GM18907 (cell line): ENCODE measurements at regions not wholly inside any gene's neighbourhood (a gene's known extent, or its start where the extent isn't known, plus 50 kb on each side); places are given as distances from the start of the nearest gene placed in this dataset.
"Not testable (repeated sequence)": the region's sequence is repeated elsewhere in the genome, so short reads cannot be mapped to it uniquely, and the experiment has no call there.

Source experiments
- ATAC-seq: cut with Tn5 transposase; IDR thresholded peaks from one replicate; pipeline ENCODE4 v1.9.1; 2021; ENCODE audit warnings: mild to moderate bottlenecking, moderate library complexity; ENCODE audit not compliant: unreplicated experiment

DNA sequence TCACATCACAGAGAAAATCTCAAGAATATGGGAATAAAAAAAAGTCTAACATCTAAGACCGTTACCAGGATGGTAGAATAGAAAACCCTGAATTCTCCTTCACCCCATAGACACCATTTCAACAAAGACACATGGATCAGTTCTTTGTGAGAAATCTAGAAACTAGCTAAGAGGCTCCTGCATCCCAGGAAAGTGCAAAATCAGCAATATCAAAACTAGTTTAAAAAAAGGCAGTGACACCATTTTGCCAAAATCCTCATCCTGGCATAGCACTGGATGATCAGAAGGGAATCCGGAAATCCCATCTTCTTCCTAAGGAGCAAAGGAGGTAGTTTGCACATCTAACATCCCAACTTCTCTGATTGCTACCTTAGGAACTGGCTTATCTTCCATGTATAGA, 88.9 kb upstream of the MAGEE2 start:
- ATAC-seq: no peak

DNA sequence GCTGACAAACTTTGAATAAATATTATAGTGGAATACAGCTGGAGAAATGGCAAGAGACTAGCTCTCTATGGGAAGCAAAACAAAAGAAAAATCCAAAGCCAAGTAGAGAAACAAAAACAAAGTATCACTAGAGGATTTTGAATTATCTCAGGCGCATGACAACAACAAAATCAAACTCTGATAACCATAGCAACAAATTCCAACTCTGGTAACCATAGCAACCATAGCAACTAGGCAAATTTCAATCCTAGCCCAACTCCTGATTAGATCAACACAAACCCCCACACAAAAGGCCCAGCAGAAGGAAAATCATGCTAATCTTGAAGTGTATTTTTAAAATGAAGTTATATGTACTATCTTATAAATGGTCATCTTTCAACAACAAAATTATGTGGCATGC, 98.4 kb upstream of the MAGEE2 start:
- ATAC-seq: no peak

DNA sequence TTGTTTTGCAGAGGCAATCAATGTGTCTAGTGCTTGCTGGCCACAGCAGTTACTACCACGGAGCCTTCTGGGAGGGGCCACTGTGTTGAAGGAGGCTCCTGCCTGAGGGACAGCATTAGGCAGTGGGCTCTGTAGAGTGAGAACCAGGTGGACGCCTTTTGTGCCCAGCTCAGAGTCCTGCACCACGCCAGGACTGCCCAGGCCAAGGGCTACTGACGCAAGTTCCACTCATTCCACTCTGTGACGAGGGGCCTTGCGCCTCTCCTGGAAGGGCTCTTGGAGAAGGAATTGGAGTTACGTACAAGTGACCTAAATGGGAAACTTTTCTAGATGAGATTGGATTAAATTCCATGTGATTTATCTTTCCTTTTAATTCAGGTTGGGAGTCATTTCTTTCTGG, 102.8 kb upstream of the MAGEE2 start:
- no peak for ATAC-seq

DNA sequence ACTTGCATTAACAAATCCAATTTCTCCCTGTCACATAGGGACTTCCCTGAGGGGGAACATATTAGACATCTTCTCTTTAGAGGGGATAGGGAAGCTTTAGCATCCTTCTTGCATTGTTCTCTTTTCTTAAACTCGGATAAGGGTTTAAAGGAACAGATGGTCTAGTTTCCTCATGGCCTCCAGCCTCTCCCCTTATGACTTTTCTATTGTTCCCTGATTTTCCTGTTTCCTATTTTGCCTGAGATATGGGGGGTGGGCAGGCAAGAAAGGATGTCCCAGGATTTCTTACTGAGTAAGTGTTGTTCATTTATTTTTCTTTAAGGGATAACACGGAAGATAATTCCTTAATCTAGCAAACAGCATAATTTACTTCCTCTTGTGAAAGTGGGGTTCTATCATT, 107.7 kb upstream of the MAGEE2 start:
- no peak for ATAC-seq

DNA sequence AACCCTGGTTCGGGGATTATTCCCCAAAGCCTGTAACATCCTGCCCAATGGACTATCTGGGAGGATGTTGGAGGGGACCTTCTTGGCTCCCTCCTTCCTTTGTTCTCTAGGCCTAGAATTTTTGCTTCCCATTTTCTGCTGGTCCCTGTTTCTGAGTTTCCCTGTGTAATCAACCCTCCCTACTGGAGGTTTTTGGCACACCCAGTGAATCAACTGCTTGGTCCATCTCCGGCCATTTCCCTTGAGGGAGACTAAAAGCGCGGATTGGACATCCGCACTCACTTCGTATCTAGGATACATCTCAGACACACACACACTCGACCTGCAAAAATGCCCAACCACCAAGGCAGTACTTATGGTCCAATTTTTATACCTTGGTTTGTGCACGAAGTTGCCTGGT, 108.2 kb upstream of the MAGEE2 start:
- ATAC-seq: no peak

DNA sequence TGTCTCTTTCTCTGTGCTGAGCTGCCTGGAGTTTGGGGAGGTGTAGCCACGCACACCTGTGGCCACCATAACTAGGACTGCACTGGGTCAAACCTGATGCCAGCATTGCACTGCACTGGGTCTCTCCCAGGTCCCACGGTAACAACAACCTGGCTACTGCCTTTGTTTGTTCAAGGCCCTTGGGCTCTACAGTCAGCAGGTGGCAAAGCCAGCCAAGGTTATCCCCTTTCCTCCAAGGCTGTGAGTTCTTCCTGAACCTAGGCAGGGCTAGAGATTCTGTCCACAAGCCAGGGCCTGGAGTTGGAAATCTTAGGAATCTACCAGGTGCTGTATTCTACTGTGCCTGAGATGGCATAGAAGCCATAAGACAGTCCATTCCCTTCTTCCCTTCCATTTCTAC, 126.7 kb upstream of the MAGEE2 start:
- ATAC-seq: no peak

DNA sequence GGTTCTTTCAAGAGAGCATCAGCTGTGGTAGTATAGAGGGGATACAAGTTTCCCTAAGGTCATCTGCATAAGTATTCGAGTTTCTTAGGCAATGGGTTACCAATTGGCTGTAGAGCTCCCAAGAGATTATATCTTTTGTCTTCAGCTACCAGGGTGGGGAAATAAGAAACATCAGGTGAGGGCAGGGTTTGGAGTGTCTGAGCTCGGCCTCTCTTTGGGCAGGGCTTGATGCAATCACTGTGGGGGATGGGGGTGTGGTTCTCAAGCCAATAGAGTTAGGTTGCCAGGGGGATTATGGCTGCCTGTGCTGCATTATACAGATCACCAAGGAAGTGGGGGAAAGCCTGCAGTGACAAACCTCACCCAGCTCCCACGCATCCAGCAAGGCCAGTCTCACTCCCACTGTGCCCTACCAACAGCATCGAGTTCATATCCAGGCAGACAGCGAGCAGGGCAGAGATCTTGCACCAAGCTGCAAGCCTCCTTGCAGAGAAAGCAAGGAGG, 172.1 kb upstream of the MAGEE2 start:
- no peak for ATAC-seq

DNA sequence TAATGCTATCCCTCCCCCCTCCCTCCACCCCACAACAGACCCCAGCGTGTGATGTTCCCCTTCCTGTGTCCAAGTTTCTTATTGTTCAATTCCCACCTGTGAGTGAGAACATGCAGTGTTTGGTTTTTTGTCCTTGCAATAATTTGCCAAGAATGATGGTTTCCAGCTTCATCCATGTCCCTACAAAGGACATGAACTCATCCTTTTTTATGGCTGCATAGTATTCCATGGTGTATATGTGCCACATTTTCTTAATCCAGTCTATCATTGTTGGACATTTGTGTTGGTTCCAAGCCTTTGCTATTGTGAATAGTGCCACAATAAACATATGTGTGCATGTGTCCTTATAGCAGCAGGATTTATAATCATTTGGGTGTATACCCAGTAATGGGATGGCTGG, 176.3 kb upstream of the MAGEE2 start:
- ATAC-seq: not testable (repeated sequence)

DNA sequence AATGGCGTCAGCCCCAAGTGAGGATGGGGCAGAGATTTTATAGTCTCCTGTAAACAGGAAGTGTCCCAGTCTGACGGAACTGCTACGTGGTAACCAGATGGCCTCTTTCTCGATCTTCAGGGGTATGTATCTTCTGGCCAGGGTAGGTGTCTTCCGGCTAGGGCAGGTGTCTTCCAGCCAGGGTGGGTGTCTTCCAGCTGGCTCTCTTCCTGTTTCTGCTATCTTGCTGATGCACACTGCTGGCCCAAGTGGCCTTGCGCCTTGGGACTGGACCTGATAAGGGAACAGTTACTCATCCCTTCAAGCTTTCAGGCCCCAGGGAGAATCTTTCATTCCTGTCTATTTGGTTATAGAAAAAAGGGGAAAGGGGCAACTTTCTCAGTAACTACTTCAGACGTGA, 178.7 kb upstream of the MAGEE2 start:
- no peak for ATAC-seq

DNA sequence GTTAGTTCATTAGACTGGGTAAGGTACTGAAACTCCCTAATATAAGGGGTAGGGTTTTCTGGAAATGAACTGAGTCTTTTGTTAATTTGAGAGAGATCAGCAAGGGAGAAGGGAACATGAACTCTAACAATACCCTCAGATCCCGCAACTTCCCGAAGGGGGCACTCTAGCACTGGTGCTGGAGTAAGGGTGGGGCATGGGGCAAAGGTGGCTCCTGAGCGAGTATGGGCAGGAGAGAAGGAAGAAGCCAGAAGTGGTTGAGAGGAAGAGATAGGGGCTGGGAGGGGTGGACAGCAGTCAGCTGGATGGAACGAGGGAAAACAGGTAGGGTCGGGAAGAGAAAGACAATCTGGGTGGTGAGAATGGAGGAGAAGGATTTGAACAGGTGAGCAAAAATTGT, 183.2 kb upstream of the MAGEE2 start:
- ATAC-seq: no peak

DNA sequence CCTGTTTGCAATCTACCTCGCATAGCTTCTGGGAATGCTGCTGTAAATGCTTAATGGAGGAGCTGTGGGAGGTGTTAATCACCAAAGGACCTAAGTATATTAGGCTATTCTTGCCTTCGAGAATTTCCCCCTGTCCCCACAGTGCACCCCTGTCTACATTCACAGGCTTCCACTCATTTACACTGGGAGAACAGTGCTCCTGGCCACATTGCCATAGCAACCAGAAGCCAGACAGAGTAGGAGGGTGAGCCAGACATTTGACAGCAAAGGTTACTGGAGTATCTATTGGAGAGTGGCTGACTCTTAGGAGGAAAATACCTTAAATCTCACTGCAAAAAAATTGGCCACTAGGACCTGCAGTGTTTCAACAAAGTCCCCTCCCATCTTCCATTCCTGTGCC, 185.9 kb upstream of the PBDC1 start:
- no peak for ATAC-seq

DNA sequence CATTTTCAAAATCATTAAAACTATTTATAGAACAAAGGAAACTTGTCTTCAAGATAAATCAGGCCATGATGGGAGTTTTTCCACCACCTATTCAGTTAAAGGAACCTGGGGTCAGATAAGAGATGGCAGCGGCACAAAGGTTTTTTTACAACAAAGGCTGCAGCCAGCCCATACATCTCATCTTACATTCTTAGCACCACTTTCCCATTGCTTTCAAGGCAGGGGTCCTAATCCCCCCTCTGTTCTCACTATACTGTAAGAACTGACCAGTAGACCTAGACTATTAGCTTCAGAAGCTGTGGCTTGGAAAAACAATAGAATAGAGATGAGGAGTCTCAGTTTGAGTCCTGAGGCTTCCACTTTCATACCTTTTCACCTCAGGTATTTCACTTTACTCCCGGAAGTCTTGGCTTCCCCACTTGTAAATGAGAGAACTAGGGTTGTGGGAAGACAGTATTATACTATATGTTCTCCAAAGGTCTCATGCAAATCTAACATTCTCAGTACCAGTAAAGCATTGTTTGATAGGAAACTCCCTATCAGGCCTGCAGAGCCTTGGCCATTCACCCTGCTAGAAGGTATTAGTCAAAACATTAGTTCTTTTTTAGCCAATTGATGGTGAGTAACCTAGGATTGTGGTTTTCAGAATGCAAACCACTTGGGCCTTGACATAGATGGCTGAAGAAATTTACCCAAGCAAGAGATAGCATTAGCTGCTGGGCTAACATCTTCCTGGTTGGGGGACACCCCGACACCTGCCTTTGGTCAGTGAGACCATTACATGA, 182.9 kb upstream of the PBDC1 start:
- peak; percentile 91 for ATAC-seq

DNA sequence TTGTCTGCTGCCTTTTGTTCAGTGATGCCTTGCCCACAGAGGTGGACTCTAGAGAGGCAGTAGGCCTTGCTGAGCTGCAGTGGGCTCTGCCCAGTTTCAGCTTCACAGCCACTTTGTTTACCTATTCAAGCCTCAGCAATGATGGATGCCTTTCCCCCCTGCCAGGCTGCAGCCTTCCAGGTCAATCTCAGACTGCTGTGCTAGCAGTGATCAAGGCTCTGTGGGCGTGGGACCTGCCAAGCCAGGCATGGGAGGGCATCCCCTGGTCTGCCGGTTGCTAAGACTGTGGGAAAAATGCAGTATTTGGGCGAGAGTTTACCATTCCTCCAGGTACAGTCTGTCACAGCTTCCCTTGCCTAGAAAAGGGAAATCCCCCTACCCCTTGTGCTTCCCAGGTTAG, 175.2 kb upstream of the PBDC1 start:
- no peak for ATAC-seq

DNA sequence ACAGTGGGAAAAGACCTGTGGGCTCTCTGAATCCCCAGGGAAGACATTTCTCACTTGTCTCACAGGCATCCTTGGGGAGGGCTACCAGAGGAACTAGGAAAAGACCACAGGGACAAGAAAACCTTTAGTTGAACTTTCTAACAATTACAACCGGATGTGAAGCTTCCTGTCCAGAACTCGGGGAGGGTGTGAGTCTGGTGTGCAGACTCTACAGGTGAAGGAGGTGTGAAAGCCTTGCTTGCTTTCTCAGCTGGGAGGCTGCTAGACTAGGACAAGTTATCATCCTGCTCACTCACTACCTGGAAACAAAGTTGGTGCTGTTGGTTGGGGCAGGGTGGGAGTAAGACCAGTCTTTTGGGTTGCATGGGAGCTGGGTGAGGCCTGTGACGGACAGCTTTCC, 158.5 kb upstream of the PBDC1 start:
- no peak for ATAC-seq

DNA sequence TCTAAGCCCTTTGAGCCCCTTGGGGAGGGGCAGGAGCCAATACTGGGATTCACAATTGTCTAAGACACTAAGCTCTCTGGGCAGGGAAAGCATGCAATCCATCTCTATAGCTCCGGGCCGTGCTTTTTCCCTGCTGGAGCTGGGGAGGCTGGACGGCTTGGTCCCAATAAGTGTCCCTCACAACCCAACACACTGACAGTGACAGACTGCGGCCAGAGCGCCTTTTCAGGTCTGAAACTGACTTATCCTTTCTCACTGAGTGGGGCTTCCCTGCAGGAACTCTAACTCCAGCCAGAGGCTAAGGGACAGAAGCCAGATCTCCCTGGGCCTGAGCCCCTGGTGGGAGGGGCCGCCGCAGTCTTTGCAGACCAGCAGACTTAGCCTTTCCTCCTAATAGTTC, 146.6 kb upstream of the PBDC1 start:
- ATAC-seq: no peak

DNA sequence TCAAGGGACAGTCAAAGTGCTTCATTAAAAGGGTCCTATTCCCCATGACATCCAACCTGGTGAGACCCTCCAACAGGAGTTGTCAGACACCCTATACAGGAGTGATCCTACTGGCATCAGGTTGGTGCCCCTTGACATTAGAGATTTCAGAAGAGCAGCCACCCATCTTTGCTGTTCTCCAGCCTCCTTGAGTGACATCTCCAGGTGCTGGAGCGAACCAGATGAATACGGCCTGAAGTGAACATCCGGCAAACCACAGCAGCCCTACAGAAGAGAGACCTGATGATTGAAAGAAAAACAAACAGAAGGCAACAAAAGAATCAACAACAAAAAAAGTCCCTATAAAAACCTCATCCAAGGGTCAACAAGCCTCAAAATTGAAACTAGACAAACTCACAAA, 146.1 kb upstream of the PBDC1 start:
- ATAC-seq: no peak

DNA sequence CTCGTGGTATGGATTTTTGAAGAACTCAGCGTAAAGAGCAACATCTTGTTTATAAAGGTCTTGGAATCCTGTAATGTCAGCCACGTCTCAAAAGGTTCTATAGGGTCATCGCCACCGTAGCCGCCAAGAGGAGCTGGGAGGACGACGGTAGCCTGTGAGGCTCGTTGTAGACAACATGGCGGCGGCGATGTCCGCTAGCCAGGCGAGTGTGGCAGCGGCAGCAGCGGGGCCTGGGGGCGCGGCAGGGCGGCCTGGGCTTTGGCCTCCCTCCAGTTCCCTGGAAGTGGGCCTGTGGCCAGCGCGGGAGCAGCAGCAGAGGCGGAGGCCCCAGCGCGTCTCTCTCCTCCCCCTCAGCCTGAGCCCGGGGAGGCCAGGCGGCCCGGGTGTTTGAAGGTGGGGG, 143.5 kb upstream of the PBDC1 start:
- no peak for ATAC-seq

DNA sequence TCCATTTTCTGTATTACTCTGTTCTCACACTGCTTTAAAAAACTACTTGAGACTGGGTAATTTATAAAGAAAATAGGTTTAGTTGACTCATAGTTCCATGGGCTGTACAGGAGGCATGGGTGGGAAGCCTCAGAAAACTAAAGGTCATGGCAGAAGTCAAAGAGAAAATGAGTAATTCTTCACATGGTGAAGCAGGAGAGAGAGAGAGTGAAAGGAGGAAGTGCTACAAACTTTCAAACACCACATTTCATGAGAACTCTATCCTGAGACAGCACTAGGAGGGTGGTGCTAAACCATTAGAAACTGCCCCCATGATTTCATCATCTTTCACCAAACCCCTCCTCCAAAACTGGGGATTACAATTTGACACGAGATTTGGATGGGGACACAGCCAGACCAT, 108.0 kb upstream of the PBDC1 start:
- peak; percentile 52 for ATAC-seq

DNA sequence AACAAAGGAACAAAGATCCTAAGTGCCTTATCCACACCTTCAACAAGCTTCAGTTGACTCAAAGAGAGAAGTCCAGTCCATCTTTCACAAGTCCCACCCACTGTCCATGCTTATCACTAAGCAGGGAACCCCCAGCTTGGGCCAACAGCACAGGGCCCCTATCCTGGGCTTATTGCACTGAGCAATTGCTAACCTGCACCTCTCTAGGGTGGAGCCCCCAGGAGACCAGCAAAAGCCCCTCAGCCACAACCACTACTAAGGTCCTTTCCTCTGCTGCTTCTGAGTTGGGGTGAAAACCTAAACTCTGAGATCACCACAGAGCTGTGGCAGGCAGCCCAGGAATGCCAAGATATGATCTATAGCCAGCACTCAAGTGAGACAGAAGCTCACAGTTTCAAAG, 96.7 kb upstream of the PBDC1 start:
- ATAC-seq: no peak

DNA sequence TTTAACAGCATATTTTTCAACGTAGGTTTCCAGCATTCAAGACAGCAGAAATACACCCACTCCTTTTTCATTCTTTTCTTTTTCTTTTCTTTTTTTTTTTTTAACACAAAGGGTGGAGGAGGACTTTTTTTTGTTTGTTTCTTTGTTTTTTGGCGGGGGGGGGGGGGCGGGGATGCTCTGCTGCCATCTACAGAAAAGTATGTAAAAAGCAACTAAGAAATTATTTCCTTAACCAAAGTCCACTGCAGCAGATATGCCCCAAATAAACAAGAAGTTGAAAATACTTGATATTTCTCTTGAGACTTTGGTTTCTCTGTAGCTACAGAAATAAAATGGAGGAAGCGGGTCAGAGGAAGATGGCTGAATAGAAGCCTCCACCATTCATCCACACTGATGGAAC, 63.2 kb upstream of the PBDC1 start:
- ATAC-seq: no peak
